Astrocyte (in vitro differentiated cells and primary cell): ENCODE measurements at regions not wholly inside any gene's neighbourhood (a gene's known extent, or its start where the extent isn't known, plus 50 kb on each side); places are given as distances from the start of the nearest gene placed in this dataset.
A peak's percentile ranks its signal among the peaks of the same experiment; 100 is the strongest.

Experiments
- DNase-seq: peaks from one replicate; pipeline ENCODE4 v3.0.0-alpha.2; 2010; ENCODE audit warnings: low read depth
- FAIRE-seq: peaks from 2 replicates; lab custom pipeline; 2011; peaks lifted over from hg19 to GRCh38; lab: Jason Lieb, UNC
- H2AFZ ChIP-seq: 2 replicates; pipeline ENCODE4 v1.6.0; 2012; ENCODE audit warnings: low read depth, low read length, inconsistent platforms
- H3K27ac ChIP-seq: 2 replicates; pipeline ENCODE4 v1.5.1; 2011; ENCODE audit warnings: low read depth, low read length, inconsistent platforms
- H3K27me3 ChIP-seq: 2 replicates; pipeline ENCODE4 v1.6.0; 2011; ENCODE audit warnings: low read length, inconsistent platforms; ENCODE audit not compliant: insufficient read depth
- H3K36me3 ChIP-seq: 2 replicates; pipeline ENCODE4 v1.5.1; 2011; ENCODE audit warnings: low read length, inconsistent platforms; ENCODE audit not compliant: insufficient read depth
- H3K4me1 ChIP-seq: 2 replicates; pipeline ENCODE4 v1.5.1; 2011; ENCODE audit warnings: low read length, inconsistent platforms; ENCODE audit not compliant: insufficient read depth
- H3K4me2 ChIP-seq: 2 replicates; pipeline ENCODE4 v1.6.0; 2012; ENCODE audit warnings: low read length, inconsistent platforms
- H3K4me3 ChIP-seq: 2 replicates; pipeline ENCODE4 v1.5.1; 2011; ENCODE audit warnings: low read depth, mild to moderate bottlenecking, low read length, inconsistent platforms; ENCODE audit not compliant: insufficient read depth
- H3K79me2 ChIP-seq: 2 replicates; pipeline ENCODE4 v1.6.0; 2012; ENCODE audit warnings: mild to moderate bottlenecking, low read length, inconsistent platforms; ENCODE audit not compliant: insufficient read depth
- H3K9ac ChIP-seq: 2 replicates; pipeline ENCODE4 v1.6.0; 2012; ENCODE audit warnings: mild to moderate bottlenecking, low read length, inconsistent platforms
- H3K9me3 ChIP-seq: 2 replicates; pipeline ENCODE4 v1.5.1; 2012; ENCODE audit warnings: low read depth, mild to moderate bottlenecking, low read length, inconsistent platforms; ENCODE audit not compliant: insufficient read depth
- H4K20me1 ChIP-seq: 2 replicates; pipeline ENCODE4 v1.6.0; 2012; ENCODE audit warnings: low read length, inconsistent platforms; ENCODE audit not compliant: insufficient read depth
- H3K27ac Mint-ChIP-seq: one replicate; pipeline ENCODE4 v1.8.0; 2021; ENCODE audit warnings: mild to moderate bottlenecking, mixed read lengths; ENCODE audit not compliant: unreplicated experiment
- H3K27me3 Mint-ChIP-seq: one replicate; pipeline ENCODE4 v1.8.0; 2021; ENCODE audit warnings: low read depth, mixed read lengths; ENCODE audit not compliant: unreplicated experiment
- H3K36me3 Mint-ChIP-seq: one replicate; pipeline ENCODE4 v1.8.0; 2021; ENCODE audit warnings: low read depth, mixed read lengths; ENCODE audit not compliant: unreplicated experiment
- H3K4me1 Mint-ChIP-seq: one replicate; pipeline ENCODE4 v1.8.0; 2021; ENCODE audit warnings: low read depth, mixed read lengths; ENCODE audit not compliant: unreplicated experiment
- H3K4me3 Mint-ChIP-seq: one replicate; pipeline ENCODE4 v1.8.0; 2021; ENCODE audit warnings: mild to moderate bottlenecking, moderate library complexity, mixed read lengths; ENCODE audit not compliant: unreplicated experiment
- H3K9me3 Mint-ChIP-seq: one replicate; pipeline ENCODE4 v1.8.0; 2021; ENCODE audit warnings: mild to moderate bottlenecking, mixed read lengths; ENCODE audit not compliant: unreplicated experiment
- CTCF ChIP-seq: IDR thresholded peaks from 2 replicates; pipeline ENCODE4 v1.5.1; 2011; ENCODE audit warnings: low read depth, mild to moderate bottlenecking, inconsistent platforms, low read length, moderate library complexity; ENCODE audit not compliant: insufficient read depth
- EZH2 ChIP-seq: IDR thresholded peaks from 2 replicates; pipeline ENCODE4 v1.6.1; 2012; ENCODE audit warnings: mild to moderate bottlenecking, low read length, inconsistent platforms; ENCODE audit not compliant: insufficient read depth

- Histone ChIP-seq H2AFZ (no peak overlapping the region), H3K9me3 (no peaks in the 10 kb centered on the region), H3K4me3 (no peak overlapping the region), H3K4me2 (no peak overlapping the region), H3K79me2 (no peaks in the 10 kb centered on the region), H3K27me3 (no peaks in the 10 kb centered on the region), H3K9ac (no peak overlapping the region), H4K20me1 (no peaks in the 10 kb centered on the region), H3K36me3 (no peaks in the 10 kb centered on the region), H3K27ac (no peak overlapping the region), H3K4me1 (no peaks in the 10 kb centered on the region)
- Mint-ChIP-seq H3K9me3 (no peaks in the 10 kb centered on the region), H3K27me3 (no peaks in the 10 kb centered on the region), H3K27ac (no peak overlapping the region), H3K36me3 (no peaks in the 10 kb centered on the region), H3K4me3 (no peak overlapping the region), H3K4me1 (peaks cover 8% of the 10 kb centered on the region)
- TF ChIP-seq EZH2 (no peak), CTCF (no peak)
- FAIRE-seq = peak; percentile 84
- DNase-seq = no peak
These were observed 193.7 kb upstream of the SPANXN4 start for GRCh38 chrX:142831961-142832530.

- no peak overlapping the region for H3K27ac Mint-ChIP-seq
These were observed 170.8 kb upstream of the SPANXN4 start for GRCh38 chrX:142854970-142855369.

More at GRCh38 chrX:142854970-142855369, 170.8 kb upstream of the SPANXN4 start:
- H3K4me1 Mint-ChIP-seq = no peaks in the 10 kb centered on the region
- no peaks in the 10 kb centered on the region for H3K4me1 ChIP-seq
- H3K9me3 Mint-ChIP-seq = no peaks in the 10 kb centered on the region
- H3K4me3 ChIP-seq = no peak overlapping the region
- H3K9ac ChIP-seq = no peak overlapping the region
- no peaks in the 10 kb centered on the region for H4K20me1 ChIP-seq
- no peak overlapping the region for H3K4me2 ChIP-seq
- DNase-seq (no peak), FAIRE-seq (peak; percentile 84)
- H3K4me3 Mint-ChIP-seq = no peak overlapping the region
- no peaks in the 10 kb centered on the region for H3K9me3 ChIP-seq
- no peaks in the 10 kb centered on the region for H3K36me3 ChIP-seq
- no peaks in the 10 kb centered on the region for H3K27me3 ChIP-seq
- TF ChIP-seq CTCF (no peak), EZH2 (no peak)
- no peak overlapping the region for H3K27ac ChIP-seq
- H2AFZ ChIP-seq = no peak overlapping the region
- no peaks in the 10 kb centered on the region for H3K36me3 Mint-ChIP-seq
- H3K27me3 Mint-ChIP-seq = no peaks in the 10 kb centered on the region
- no peaks in the 10 kb centered on the region for H3K79me2 ChIP-seq
